ENCODE measurements at regions not wholly inside any gene's neighbourhood (a gene's known extent, or its start where the extent isn't known, plus 50 kb on each side); places are given as distances from the start of the nearest gene placed in this dataset.

DNA sequence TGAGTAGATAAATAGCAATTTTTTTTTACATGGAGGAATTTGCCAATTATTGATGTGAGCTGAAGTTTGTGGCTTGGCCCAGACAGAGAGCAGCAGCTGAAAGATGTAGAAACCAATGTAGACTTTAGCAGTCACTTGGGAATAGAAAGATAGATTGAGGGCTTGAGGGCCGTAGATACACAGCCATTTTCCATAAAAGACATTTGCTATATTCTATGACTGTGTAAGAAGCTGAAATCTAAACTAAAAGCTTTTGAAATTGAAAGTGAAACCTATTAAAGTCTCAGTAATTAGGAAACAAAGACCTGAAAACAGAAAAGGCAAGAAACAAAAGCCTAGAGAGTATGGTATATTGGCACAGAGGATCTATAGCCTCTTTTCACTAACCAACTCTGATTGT, 332.7 kb downstream of the CENPW start:
- TF ChIP-seq, protein P1, sequence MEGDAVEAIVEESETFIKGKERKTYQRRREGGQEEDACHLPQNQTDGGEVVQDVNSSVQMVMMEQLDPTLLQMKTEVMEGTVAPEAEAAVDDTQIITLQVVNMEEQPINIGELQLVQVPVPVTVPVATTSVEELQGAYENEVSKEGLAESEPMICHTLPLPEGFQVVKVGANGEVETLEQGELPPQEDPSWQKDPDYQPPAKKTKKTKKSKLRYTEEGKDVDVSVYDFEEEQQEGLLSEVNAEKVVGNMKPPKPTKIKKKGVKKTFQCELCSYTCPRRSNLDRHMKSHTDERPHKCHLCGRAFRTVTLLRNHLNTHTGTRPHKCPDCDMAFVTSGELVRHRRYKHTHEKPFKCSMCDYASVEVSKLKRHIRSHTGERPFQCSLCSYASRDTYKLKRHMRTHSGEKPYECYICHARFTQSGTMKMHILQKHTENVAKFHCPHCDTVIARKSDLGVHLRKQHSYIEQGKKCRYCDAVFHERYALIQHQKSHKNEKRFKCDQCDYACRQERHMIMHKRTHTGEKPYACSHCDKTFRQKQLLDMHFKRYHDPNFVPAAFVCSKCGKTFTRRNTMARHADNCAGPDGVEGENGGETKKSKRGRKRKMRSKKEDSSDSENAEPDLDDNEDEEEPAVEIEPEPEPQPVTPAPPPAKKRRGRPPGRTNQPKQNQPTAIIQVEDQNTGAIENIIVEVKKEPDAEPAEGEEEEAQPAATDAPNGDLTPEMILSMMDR (IDR thresholded peaks at IDR 0.05) = no peak
- no peak for TF ChIP-seq POLR2A (IDR thresholded peaks at IDR 0.05)

Data from body of pancreas (tissue), 4 donors.